H1 (cell line): ENCODE measurements at regions not wholly inside any gene's neighbourhood (a gene's known extent, or its start where the extent isn't known, plus 50 kb on each side); places are given as distances from the start of the nearest gene placed in this dataset.

Experiments used
- CTCF ChIA-PET: fragments of 300-600 bp; sonication (Branson Sonifier 250); formaldehyde crosslinking; loops from one replicate; lab custom pipeline; 2021; ENCODE audit not compliant: partially characterized antibody; lab: Charles Lee
- POLR2A ChIA-PET: fragments of 300-600 bp; sonication (Branson Sonifier 250); formaldehyde crosslinking; loops from one replicate; lab custom pipeline; 2021; ENCODE audit warnings: inconsistent platforms; ENCODE audit not compliant: partially characterized antibody; lab: Charles Lee
- DNase-seq, 2 experiments: peaks; one replicate each; pipeline versions ENCODE4 v3.0.0 to v3.0.0-alpha.2; 2010 to 2022; ENCODE audit warnings: low spot score in 2 of 2, low read depth in 1 of 2, mixed read lengths in 1 of 2
- FAIRE-seq: peaks from 2 replicates; lab custom pipeline; 2011; peaks lifted over from hg19 to GRCh38; lab: Jason Lieb, UNC
- H2AFZ ChIP-seq: 2 replicates; pipeline ENCODE4 v1.8.1; 2012; ENCODE audit warnings: low read length, inconsistent platforms
- H2AK5ac ChIP-seq: 2 replicates; pipeline ENCODE4 v1.6.1; 2013; ENCODE audit warnings: low read depth, low read length
- H2BK120ac ChIP-seq: replicated peaks from 2 replicates; pipeline ENCODE3; 2013; ENCODE audit warnings: low read depth, low read length, inconsistent platforms
- H2BK12ac ChIP-seq: 2 replicates; pipeline ENCODE4 v1.6.1; 2013; ENCODE audit warnings: low read depth, low read length
- H2BK15ac ChIP-seq: 2 replicates; pipeline ENCODE4 v1.6.1; 2013; ENCODE audit warnings: low read length
- H2BK20ac ChIP-seq: 2 replicates; pipeline ENCODE4 v1.6.1; 2013; ENCODE audit warnings: low read length
- H2BK5ac ChIP-seq: 2 replicates; pipeline ENCODE4 v1.6.1; 2013; ENCODE audit warnings: low read depth, low read length
- H3K14ac ChIP-seq: 2 replicates; pipeline ENCODE4 v1.6.1; 2013; ENCODE audit warnings: inconsistent platforms; ENCODE audit not compliant: insufficient read length
- H3K18ac ChIP-seq: 2 replicates; pipeline ENCODE4 v1.6.1; 2013; ENCODE audit warnings: low read length; ENCODE audit errors: extremely low read depth
- H3K23ac ChIP-seq: 2 replicates; pipeline ENCODE4 v1.6.1; 2013; ENCODE audit warnings: inconsistent platforms; ENCODE audit not compliant: insufficient read length
- H3K23me2 ChIP-seq: 2 replicates; pipeline ENCODE4 v1.6.1; 2013; ENCODE audit warnings: low read depth, low read length
- H3K27ac ChIP-seq: 2 replicates; pipeline ENCODE4 v1.6.1; 2011; ENCODE audit warnings: low read depth, low read length, inconsistent platforms
- H3K27me3 ChIP-seq, 4 experiments: replicated peaks in 1 of 4; 1 replicate in 1 of 4; 2 replicates in 3 of 4; pipeline versions ENCODE4 v1.6.1 to v1.8.1; 2011 to 2013; ENCODE audit warnings: low read length in 3 of 4, mild to moderate bottlenecking in 3 of 4, inconsistent platforms in 2 of 4, mixed read lengths in 2 of 4, moderate library complexity in 1 of 4; ENCODE audit not compliant: control insufficient read depth in 3 of 4, insufficient read depth in 3 of 4; ENCODE audit errors: extremely low read depth in 1 of 4
- H3K36me3 ChIP-seq, 4 experiments: 2 replicates each; pipeline versions ENCODE4 v1.6.1 to v1.8.1; 2011 to 2013; ENCODE audit warnings: mild to moderate bottlenecking in 4 of 4, low read length in 3 of 4, moderate library complexity in 2 of 4, control low read depth in 1 of 4, inconsistent platforms in 1 of 4; ENCODE audit not compliant: insufficient read depth in 4 of 4, control insufficient read depth in 2 of 4
- H3K4ac ChIP-seq: replicated peaks from 2 replicates; pipeline ENCODE3; 2013; ENCODE audit warnings: low read length, low read depth, mixed read lengths, inconsistent platforms; ENCODE audit not compliant: insufficient read length
- H3K4me1 ChIP-seq, 4 experiments: replicated peaks in 1 of 4; 1 replicate in 1 of 4; 2 replicates in 3 of 4; pipeline versions ENCODE4 v1.6.1 to v1.8.1; 2011 to 2013; ENCODE audit warnings: low read length in 3 of 4, inconsistent platforms in 2 of 4, mixed read lengths in 1 of 4; ENCODE audit not compliant: insufficient read depth in 4 of 4, control insufficient read depth in 3 of 4
- H3K4me2 ChIP-seq, 2 experiments: 2 replicates each; pipeline versions ENCODE4 v1.6.1 to v1.8.1; 2011 to 2013; ENCODE audit warnings: low read depth in 2 of 2, low read length in 2 of 2, control low read depth in 1 of 2, inconsistent platforms in 1 of 2, mild to moderate bottlenecking in 1 of 2; ENCODE audit not compliant: insufficient read depth in 1 of 2
- H3K4me3 ChIP-seq, 4 experiments: fragments of 200-600, 300-600 bp in 1 of 4; sonication (generic), shearing (Covaris generic), sonication (Bioruptor Twin) in 1 of 4; 2 replicates each; pipeline versions ENCODE4 v1.5.1 to v1.8.1; 2011 to 2016; ENCODE audit warnings: low read length in 4 of 4, low read depth in 3 of 4, control low read depth in 2 of 4, inconsistent platforms in 2 of 4, mild to moderate bottlenecking in 2 of 4, mixed read lengths in 1 of 4, moderate library complexity in 1 of 4; ENCODE audit not compliant: insufficient read depth in 2 of 4; ENCODE audit errors: extremely low read depth in 1 of 4
- H3K56ac ChIP-seq: replicated peaks from 2 replicates; pipeline ENCODE3; 2013; ENCODE audit warnings: low read depth, mild to moderate bottlenecking, mixed read lengths, low read length, inconsistent platforms; ENCODE audit not compliant: insufficient read length
- H3K79me1 ChIP-seq: 2 replicates; pipeline ENCODE4 v1.6.1; 2013; ENCODE audit warnings: low read depth, low read length, control low read depth
- H3K79me2 ChIP-seq, 2 experiments: 2 replicates each; pipeline versions ENCODE4 v1.6.1 to v1.8.1; 2012 to 2013; ENCODE audit warnings: low read length in 2 of 2, mild to moderate bottlenecking in 2 of 2, inconsistent platforms in 1 of 2; ENCODE audit not compliant: insufficient read depth in 2 of 2, control insufficient read depth in 1 of 2
- H3K9ac ChIP-seq, 4 experiments: replicated peaks in 1 of 4; 1 replicate in 1 of 4; 2 replicates in 3 of 4; pipeline versions ENCODE4 v1.6.1 to v1.8.1; 2011 to 2013; ENCODE audit warnings: low read depth in 3 of 4, low read length in 3 of 4, control low read depth in 2 of 4, mild to moderate bottlenecking in 2 of 4, moderate library complexity in 2 of 4, inconsistent platforms in 1 of 4; ENCODE audit errors: extremely low read depth in 1 of 4
- H3K9me3 ChIP-seq, 2 experiments: 2 replicates each; pipeline versions ENCODE4 v1.6.1 to v1.8.1; 2012 to 2013; ENCODE audit warnings: mild to moderate bottlenecking in 2 of 2, moderate library complexity in 2 of 2, control low read depth in 1 of 2, inconsistent platforms in 1 of 2, low read depth in 1 of 2, low read length in 1 of 2, mixed read lengths in 1 of 2; ENCODE audit not compliant: insufficient read depth in 2 of 2
- H4K20me1 ChIP-seq, 2 experiments: replicated peaks in 1 of 2; 2 replicates each; pipeline versions ENCODE3 to v1.8.1; 2011 to 2013; ENCODE audit warnings: inconsistent platforms in 2 of 2, low read length in 2 of 2, mild to moderate bottlenecking in 1 of 2; ENCODE audit not compliant: insufficient read depth in 2 of 2, control insufficient read depth in 1 of 2
- H4K5ac ChIP-seq: 2 replicates; pipeline ENCODE4 v1.6.1; 2013; ENCODE audit warnings: low read length, low read depth, mixed read lengths, inconsistent platforms; ENCODE audit not compliant: insufficient read length
- H4K8ac ChIP-seq: 2 replicates; pipeline ENCODE4 v1.8.0; 2013; ENCODE audit warnings: mild to moderate bottlenecking, moderate library complexity, low read length, inconsistent platforms; ENCODE audit not compliant: insufficient read depth; ENCODE audit errors: extremely low read depth
- H4K91ac ChIP-seq: replicated peaks from 2 replicates; pipeline ENCODE3; 2013; ENCODE audit warnings: low read length, mixed read lengths, inconsistent platforms; ENCODE audit not compliant: insufficient read length
- BCL11A ChIP-seq, 2 experiments: IDR thresholded peaks; one replicate each; pipeline ENCODE4 v1.6.1; 2011; ENCODE audit warnings: low read depth in 2 of 2, low read length in 2 of 2, mild to moderate bottlenecking in 2 of 2
- CEBPB ChIP-seq: IDR thresholded peaks from 2 replicates; pipeline ENCODE4 v1.6.1; 2012; ENCODE audit warnings: low read depth, low read length
- KDM1A ChIP-seq: fragments of 200-600, 300-600 bp; sonication (generic); IDR thresholded peaks from 2 replicates; pipeline ENCODE4 v1.7.1; 2016; ENCODE audit warnings: mild to moderate bottlenecking, low read length, borderline replicate concordance
- NANOG ChIP-seq: IDR thresholded peaks from 2 replicates; pipeline ENCODE4 v1.6.1; 2011; ENCODE audit warnings: low read length, low read depth, mild to moderate bottlenecking, inconsistent platforms; ENCODE audit not compliant: insufficient read depth, poor library complexity, severe bottlenecking
- RAD21 ChIP-seq, 2 experiments: IDR thresholded peaks in 1 of 2; conservative IDR thresholded peaks in 1 of 2; 2 replicates each; pipeline ENCODE4 v1.6.1; 2011; ENCODE audit warnings: low read depth in 2 of 2, low read length in 2 of 2, improper control_type of control experiment in 1 of 2, inconsistent platforms in 1 of 2, mild to moderate bottlenecking in 1 of 2, moderate library complexity in 1 of 2
- SP1 ChIP-seq: IDR thresholded peaks from 2 replicates; pipeline ENCODE4 v1.6.1; 2011; ENCODE audit warnings: low read depth, low read length
- TAF7 ChIP-seq: optimal IDR thresholded peaks from 2 replicates; pipeline ENCODE3; 2011; ENCODE audit warnings: low read depth, mild to moderate bottlenecking, inconsistent platforms, low read length, moderate library complexity, borderline replicate concordance
- TEAD4 ChIP-seq: IDR thresholded peaks from 2 replicates; pipeline ENCODE4 v1.6.1; 2012; ENCODE audit warnings: low read depth, low read length, inconsistent platforms, mixed read lengths
- WGBS, 2 experiments: shearing (Covaris generic) in 1 of 2; methylation state at CpG; one replicate each; pipeline versions ENCODE4 v1.1.6 to v1.1.7; 2013 to 2015; ENCODE audit warnings: low lambda C conversion rate in 2 of 2, mixed read lengths in 2 of 2, inconsistent platforms in 1 of 2, low coverage in 1 of 2, missing lambda C conversion rate in 1 of 2; ENCODE audit not compliant: insufficient replicate concordance in 2 of 2, insufficient coverage in 1 of 2, insufficient read length in 1 of 2; ENCODE audit errors: extremely low coverage in 1 of 2, missing lambda C conversion rate in 1 of 2; 5-methylcytosine and 5-hydroxymethylcytosine counted together
- TF ChIP-seq, protein P1 (sequence below): IDR thresholded peaks from 2 replicates; pipeline ENCODE4 v1.6.1; 2012; ENCODE audit warnings: low read length, inconsistent platforms
- TF ChIP-seq, protein P2 (sequence below): IDR thresholded peaks from 2 replicates; pipeline ENCODE4 v1.6.1; 2011; ENCODE audit warnings: low read length, improper control_type of control experiment

- Histone ChIP-seq H4K91ac (no peak overlapping the region), H4K5ac (no peak overlapping the region), H3K4ac (no peak overlapping the region), H3K18ac (no peak overlapping the region), H4K8ac (no peak overlapping the region), H3K36me3 (no peaks in the 10 kb centered on the region), H3K27ac (no peak overlapping the region), H3K9ac (no peak overlapping the region), H3K4me3 (no peak overlapping the region), H2BK12ac (no peak overlapping the region), H3K56ac (no peak overlapping the region), H3K79me1 (no peaks in the 10 kb centered on the region), H3K4me1 (peaks cover 0 to 4% (median 0%) of the 10 kb centered on the region in 4 experiments; a peak in 1 of 7 replicates), H3K9me3 (no peaks in the 10 kb centered on the region), H3K4me2 (no peak overlapping the region), H3K23ac (no peak overlapping the region), H2BK120ac (no peak overlapping the region), H3K14ac (no peak overlapping the region), H4K20me1 (no peaks in the 10 kb centered on the region), H3K27me3 (0 out of 7 replicates have a peak, but pooled peaks cover 0 to 2% (median 0%) of the 10 kb centered on the region in 4 experiments), H2BK5ac (no peak overlapping the region), H2AFZ (no peak overlapping the region), H2BK15ac (no peak overlapping the region), H2BK20ac (no peak overlapping the region), H3K23me2 (no peaks in the 10 kb centered on the region), H3K79me2 (no peaks in the 10 kb centered on the region), H2AK5ac (no peak overlapping the region)
- WGBS, 2 experiments = 34% methylated on average over 2 of the region's 2 CpGs; no CpG with 5 or more reads in 1 of the 2 experiments
- DNase-seq (peak in 1 of 2 experiments; percentile 9), FAIRE-seq (peak; percentile 89)
- ChIA-PET CTCF (no interaction called here), POLR2A (no interaction called here)
- TF ChIP-seq, protein P1, sequence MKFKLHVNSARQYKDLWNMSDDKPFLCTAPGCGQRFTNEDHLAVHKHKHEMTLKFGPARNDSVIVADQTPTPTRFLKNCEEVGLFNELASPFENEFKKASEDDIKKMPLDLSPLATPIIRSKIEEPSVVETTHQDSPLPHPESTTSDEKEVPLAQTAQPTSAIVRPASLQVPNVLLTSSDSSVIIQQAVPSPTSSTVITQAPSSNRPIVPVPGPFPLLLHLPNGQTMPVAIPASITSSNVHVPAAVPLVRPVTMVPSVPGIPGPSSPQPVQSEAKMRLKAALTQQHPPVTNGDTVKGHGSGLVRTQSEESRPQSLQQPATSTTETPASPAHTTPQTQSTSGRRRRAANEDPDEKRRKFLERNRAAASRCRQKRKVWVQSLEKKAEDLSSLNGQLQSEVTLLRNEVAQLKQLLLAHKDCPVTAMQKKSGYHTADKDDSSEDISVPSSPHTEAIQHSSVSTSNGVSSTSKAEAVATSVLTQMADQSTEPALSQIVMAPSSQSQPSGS = no peak
- TF ChIP-seq RAD21 (IDR thresholded peaks at IDR 0.05 in 1 of 2, conservative IDR thresholded peaks at IDR 0.05 in 1 of 2; ENCODE audit: low read depth in 2 of 2, low read length in 2 of 2) = no peak
- peak; percentile 64; the same call in 1 of the 2 replicates for TF ChIP-seq SP1
- no peak for TF ChIP-seq KDM1A
- TF ChIP-seq, protein P2, sequence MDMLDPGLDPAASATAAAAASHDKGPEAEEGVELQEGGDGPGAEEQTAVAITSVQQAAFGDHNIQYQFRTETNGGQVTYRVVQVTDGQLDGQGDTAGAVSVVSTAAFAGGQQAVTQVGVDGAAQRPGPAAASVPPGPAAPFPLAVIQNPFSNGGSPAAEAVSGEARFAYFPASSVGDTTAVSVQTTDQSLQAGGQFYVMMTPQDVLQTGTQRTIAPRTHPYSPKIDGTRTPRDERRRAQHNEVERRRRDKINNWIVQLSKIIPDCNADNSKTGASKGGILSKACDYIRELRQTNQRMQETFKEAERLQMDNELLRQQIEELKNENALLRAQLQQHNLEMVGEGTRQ = no peak
- peak; percentile 69; the same call in 1 of the 2 replicates for TF ChIP-seq TEAD4
- peak; percentile 87 for TF ChIP-seq CEBPB
- peak; percentile 77 to 80 for TF ChIP-seq BCL11A (IDR thresholded peaks at IDR 0.05; ENCODE audit: low read depth in 2 of 2, low read length in 2 of 2)
- no peak for TF ChIP-seq TAF7
- TF ChIP-seq NANOG = peak; percentile 100
Measured at GRCh38 chr6:130632897-130633296, 194.3 kb upstream of the SMLR1 start.
